Uterus (tissue), 3 donors: ENCODE measurements at regions not wholly inside any gene's neighbourhood (a gene's known extent, or its start where the extent isn't known, plus 50 kb on each side); places are given as distances from the start of the nearest gene placed in this dataset.

Experiments
- DNase-seq, 2 donors: peaks; one replicate each; pipeline ENCODE4 v3.0.0-alpha.2; 2019 to 2020
- H3K27ac ChIP-seq, 2 donors: fragments of 200-600 bp; sonication (generic); 1 replicate in 1 of 2; 2 replicates in 1 of 2; pipeline ENCODE4 v1.5.1; 2016 to 2018
- H3K27me3 ChIP-seq, 2 donors: fragments of 200-600 bp; sonication (generic); one replicate each; pipeline ENCODE4 v1.5.1; 2018 to 2019; ENCODE audit warnings: control low read depth in 1 of 2
- H3K36me3 ChIP-seq, 2 donors: fragments of 200-600 bp; sonication (generic); one replicate each; pipeline ENCODE4 v1.5.1; 2019; ENCODE audit warnings: control low read depth in 1 of 2
- H3K4me1 ChIP-seq, 2 donors: fragments of 200-600 bp; sonication (generic); one replicate each; pipeline ENCODE4 v1.5.1; 2018 to 2019; ENCODE audit warnings: control low read depth in 1 of 2
- H3K4me3 ChIP-seq, 2 donors: fragments of 200-600 bp; sonication (generic); 1 replicate in 1 of 2; 2 replicates in 1 of 2; pipeline ENCODE4 v1.5.1; 2018 to 2019; ENCODE audit warnings: mild to moderate bottlenecking in 1 of 2
- H3K9me3 ChIP-seq, 2 donors: fragments of 200-600 bp; sonication (generic); one replicate each; pipeline ENCODE4 v1.5.1; 2019; ENCODE audit warnings: control low read depth in 1 of 2
- CTCF ChIP-seq, 4 experiments: fragments of 200-600 bp in 2 of 4; fragments of 450-650 bp in 2 of 4; sonication (generic) in 2 of 4; IDR thresholded peaks; one replicate each; pipeline ENCODE4 v1.5.1; 2016 to 2019; ENCODE audit warnings: antibody characterized with exemption in 4 of 4, mild to moderate bottlenecking in 2 of 4, moderate library complexity in 1 of 4
- POLR2A ChIP-seq, 2 donors: fragments of 450-650 bp; IDR thresholded peaks; one replicate each; pipeline ENCODE4 v1.6.1; 2016; ENCODE audit warnings: antibody characterized with exemption in 2 of 2, mild to moderate bottlenecking in 1 of 2, moderate library complexity in 1 of 2
- intact Hi-C: fragments of 100-400 bp; cut with DNase I; formaldehyde crosslinking; loops from one replicate; pipeline ENCODE4 v1.15.1; 2023; ENCODE audit warnings: low total_unique reads
- donor health status: DM: yes; HTN: yes; CAD: no.

- Histone ChIP-seq H3K27ac (no peak overlapping the region), H3K9me3 (no peaks in the 10 kb centered on the region), H3K27me3 (no peaks in the 10 kb centered on the region), H3K4me1 (no peaks in the 10 kb centered on the region), H3K36me3 (no peaks in the 10 kb centered on the region), H3K4me3 (no peak overlapping the region)
- no peak for DNase-seq
- intact Hi-C loops: no loop called here
- TF ChIP-seq CTCF (IDR thresholded peaks at IDR 0.05) (no peak), POLR2A (IDR thresholded peaks at IDR 0.05) (no peak)
These were observed 812.9 kb upstream of the ADGRL2 start for GRCh38 chr1:80987824-80988223.

- H3K36me3 ChIP-seq: no peaks in the 10 kb centered on the region
- no peaks in the 10 kb centered on the region for H3K9me3 ChIP-seq
- no peaks in the 10 kb centered on the region for H3K4me1 ChIP-seq
- no peak for TF ChIP-seq CTCF (IDR thresholded peaks at IDR 0.05)
- no peak for TF ChIP-seq POLR2A (IDR thresholded peaks at IDR 0.05)
- intact Hi-C loops: no loop called here
- no peak overlapping the region for H3K4me3 ChIP-seq
- DNase-seq: no peak
- H3K27ac ChIP-seq: no peak overlapping the region
- no peaks in the 10 kb centered on the region for H3K27me3 ChIP-seq
These were observed 813.6 kb upstream of the ADGRL2 start for GRCh38 chr1:80987106-80987505.

GRCh38 chr1:80982831-80983230, 817.9 kb upstream of the ADGRL2 start:
- H3K36me3 ChIP-seq: no peaks in the 10 kb centered on the region
- intact Hi-C loops: no loop called here
- TF ChIP-seq POLR2A (IDR thresholded peaks at IDR 0.05): no peak
- no peak for TF ChIP-seq CTCF (IDR thresholded peaks at IDR 0.05)

GRCh38 chr1:80973101-80973500, 827.6 kb upstream of the ADGRL2 start:
- Histone ChIP-seq H3K27ac (no peak overlapping the region), H3K36me3 (no peaks in the 10 kb centered on the region), H3K4me3 (no peak overlapping the region), H3K4me1 (no peaks in the 10 kb centered on the region), H3K27me3 (no peaks in the 10 kb centered on the region), H3K9me3 (no peaks in the 10 kb centered on the region)
- intact Hi-C loops: no loop called here
- no peak for DNase-seq
- TF ChIP-seq CTCF (IDR thresholded peaks at IDR 0.05) (no peak), POLR2A (IDR thresholded peaks at IDR 0.05) (no peak)

More at GRCh38 chr1:80982831-80983230, 817.9 kb upstream of the ADGRL2 start:
- DNase-seq: no peak
- H3K4me3 ChIP-seq: no peak overlapping the region
- no peak overlapping the region for H3K27ac ChIP-seq
- no peaks in the 10 kb centered on the region for H3K4me1 ChIP-seq
- H3K27me3 ChIP-seq: no peaks in the 10 kb centered on the region
- H3K9me3 ChIP-seq: no peaks in the 10 kb centered on the region

GRCh38 chr1:80966266-80966665, 834.5 kb upstream of the ADGRL2 start:
- Histone ChIP-seq H3K4me3 (no peak overlapping the region), H3K27ac (no peak overlapping the region), H3K4me1 (no peaks in the 10 kb centered on the region), H3K27me3 (no peaks in the 10 kb centered on the region), H3K9me3 (no peaks in the 10 kb centered on the region), H3K36me3 (no peaks in the 10 kb centered on the region)
- no peak for DNase-seq
- TF ChIP-seq CTCF (IDR thresholded peaks at IDR 0.05): no peak
- no peak for TF ChIP-seq POLR2A (IDR thresholded peaks at IDR 0.05)
- intact Hi-C loops: no loop called here
